GM18870 (cell line): ENCODE measurements at regions not wholly inside any gene's neighbourhood (a gene's known extent, or its start where the extent isn't known, plus 50 kb on each side); places are given as distances from the start of the nearest gene placed in this dataset.
"Not testable (repeated sequence)": the region's sequence is repeated elsewhere in the genome, so short reads cannot be mapped to it uniquely, and the experiment has no call there.

Source experiments
- ATAC-seq: cut with Tn5 transposase; IDR thresholded peaks from one replicate; pipeline ENCODE4 v1.9.1; 2021; ENCODE audit warnings: moderate library complexity; ENCODE audit not compliant: unreplicated experiment

GRCh38 chr12:83660727-83661358 is 974.1 kb downstream of the TMTC2 start:
- ATAC-seq = no peak

- ATAC-seq = no peak
Observed at GRCh38 chr12:83659321-83659720, 972.6 kb downstream of the TMTC2 start.

DNA sequence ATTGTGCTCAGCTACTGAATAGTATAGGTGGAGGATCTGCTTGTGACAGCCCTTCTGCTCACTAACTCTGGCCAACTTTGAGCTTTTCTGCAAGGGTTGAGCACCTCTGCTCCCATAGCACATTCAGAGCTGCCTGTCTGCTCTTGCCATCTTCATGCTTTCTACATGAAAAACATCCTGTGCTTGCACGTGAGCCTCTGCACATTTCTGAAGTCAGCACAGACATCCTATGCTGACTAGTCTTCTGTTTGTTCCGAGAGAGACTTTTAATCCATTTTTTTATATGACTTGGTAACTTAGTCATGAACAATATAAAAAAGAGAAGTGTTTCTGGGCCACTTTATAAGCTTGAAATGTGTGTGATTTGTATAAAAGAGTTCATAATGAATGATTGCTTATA is 969.3 kb downstream of the TMTC2 start:
- no peak for ATAC-seq

DNA sequence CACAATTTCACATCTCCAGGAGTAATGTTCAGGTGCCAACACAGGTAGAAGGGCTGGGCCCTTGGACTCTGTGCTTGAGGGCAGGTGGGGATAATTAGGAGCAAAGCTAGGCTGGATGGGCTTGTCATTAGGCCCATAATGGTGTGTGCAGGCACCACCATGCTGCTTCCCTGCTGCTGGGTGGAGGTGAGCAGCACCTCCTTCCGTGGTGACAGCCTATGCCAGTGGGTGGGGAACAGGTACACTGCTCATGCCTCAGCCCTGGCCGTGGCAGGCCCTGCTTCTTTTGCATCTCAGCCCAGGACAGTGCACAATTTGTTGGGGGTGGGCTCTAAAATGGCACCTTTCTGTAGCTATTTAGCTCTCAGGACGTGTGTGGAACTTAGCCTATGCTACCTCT is 955.5 kb downstream of the TMTC2 start:
- ATAC-seq = no peak

DNA sequence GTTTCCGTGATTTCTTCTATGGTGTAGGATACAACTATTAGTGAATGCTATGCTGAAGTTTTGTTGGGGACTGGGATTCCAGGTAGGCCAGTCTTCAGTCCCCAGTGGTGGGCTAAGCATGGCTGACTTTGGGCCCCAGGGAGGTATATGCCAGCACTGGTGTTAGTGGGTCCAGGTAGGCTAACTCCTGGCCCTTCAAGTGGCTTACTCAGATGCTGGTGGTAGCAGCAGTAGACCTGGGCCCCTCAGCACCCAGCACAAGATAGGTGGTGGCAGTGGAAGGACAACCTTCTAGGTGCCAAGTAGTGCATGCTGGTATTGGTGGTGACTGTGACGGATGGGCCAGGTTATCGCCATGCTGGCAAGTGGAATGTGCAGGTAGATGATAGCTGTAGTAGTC is 955.1 kb downstream of the TMTC2 start:
- ATAC-seq = no peak

GRCh38 chr12:83634726-83635267 is 948.1 kb downstream of the TMTC2 start:
- ATAC-seq = no peak

GRCh38 chr12:83630526-83630925 is 943.8 kb downstream of the TMTC2 start:
- ATAC-seq = no peak

GRCh38 chr12:83629931-83630330 is 943.2 kb downstream of the TMTC2 start:
- ATAC-seq = no peak

GRCh38 chr12:83622205-83622604 is 935.5 kb downstream of the TMTC2 start:
- no peak for ATAC-seq

- no peak for ATAC-seq
Observed at GRCh38 chr12:83619973-83620372, 933.3 kb downstream of the TMTC2 start.

GRCh38 chr12:83615152-83615551 is 928.4 kb downstream of the TMTC2 start:
- no peak for ATAC-seq

DNA sequence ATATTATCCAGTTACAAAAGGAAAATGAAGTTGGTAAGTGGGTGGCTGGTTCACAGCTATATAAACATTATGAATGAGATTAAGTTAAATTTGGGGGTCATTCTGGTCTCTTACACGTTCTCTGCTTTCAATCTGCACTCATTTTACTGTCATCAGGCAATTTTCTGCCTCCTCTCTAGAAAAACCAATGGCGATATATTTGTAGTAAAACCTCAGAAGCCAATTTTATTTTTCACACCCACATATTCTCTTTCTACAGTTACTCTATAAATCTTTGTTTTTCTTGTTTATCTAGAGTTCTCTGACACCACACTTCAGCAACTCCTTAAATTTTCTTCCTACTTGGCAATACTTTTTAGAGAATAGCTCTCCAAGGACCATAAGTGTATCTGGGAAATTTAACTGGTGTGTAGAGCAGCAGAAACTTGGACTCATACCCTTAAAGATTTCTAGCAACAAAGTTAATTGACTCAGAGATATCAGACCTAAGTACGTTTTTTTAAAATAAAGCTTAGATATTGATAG is 926.9 kb downstream of the TMTC2 start:
- ATAC-seq = no peak

DNA sequence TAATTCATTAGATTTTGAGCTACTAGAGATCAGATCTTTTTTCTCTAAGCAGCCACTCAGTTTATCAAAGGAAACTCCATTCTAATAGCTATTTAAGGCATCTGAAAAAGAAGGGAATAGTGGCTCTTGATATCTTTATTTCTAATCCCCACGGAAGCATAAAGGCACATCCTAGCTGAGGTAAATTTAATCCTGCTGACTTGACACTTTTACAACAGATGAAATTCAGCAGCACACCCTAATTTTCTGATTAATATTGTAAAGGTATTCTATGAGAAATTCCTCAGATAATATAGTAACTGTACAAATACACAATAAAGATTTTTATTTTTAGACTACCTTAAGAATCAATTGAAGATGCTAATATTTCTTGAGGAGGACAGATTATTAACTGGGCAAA is 916.4 kb downstream of the TMTC2 start:
- no peak for ATAC-seq

GRCh38 chr12:83575326-83575725 is 888.6 kb downstream of the TMTC2 start:
- ATAC-seq = no peak

DNA sequence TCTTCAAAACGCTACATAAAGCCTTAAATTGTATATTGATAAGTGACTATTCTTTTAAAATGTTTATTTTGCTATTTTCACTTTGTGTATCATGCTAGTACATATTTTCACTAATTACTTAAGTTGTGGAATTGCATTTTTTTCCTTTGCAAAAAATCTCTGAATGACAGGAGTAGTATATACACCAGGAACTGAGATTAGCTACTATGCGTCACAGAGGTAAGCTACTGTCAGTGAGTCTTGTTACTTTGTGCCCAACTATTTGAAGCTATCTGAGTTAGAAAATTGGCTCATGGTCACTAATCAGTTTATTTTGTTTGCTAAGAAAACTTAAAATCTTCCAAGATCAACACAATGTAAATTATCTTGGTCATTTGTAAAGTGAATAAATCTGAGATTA is 887.4 kb downstream of the TMTC2 start:
- ATAC-seq = no peak

DNA sequence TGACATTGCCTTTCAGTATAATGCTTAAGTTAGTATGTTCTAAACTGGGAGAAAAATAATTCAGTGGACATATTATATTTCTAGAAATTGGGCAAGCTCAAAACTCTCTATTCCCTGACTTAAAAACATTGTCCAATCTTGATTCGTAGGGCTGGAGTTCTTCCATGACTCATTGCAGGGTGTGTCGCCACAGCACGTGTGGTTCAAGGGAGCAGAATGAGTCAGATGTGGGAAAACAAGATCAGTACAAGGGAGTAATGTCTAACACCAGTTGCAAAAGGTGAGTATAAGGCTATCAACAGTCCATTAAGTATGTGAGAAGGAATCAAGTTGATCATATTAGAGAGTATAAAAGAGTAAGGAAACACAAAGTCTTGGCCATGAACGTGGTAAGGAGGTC is 887.0 kb downstream of the TMTC2 start:
- no peak for ATAC-seq

GRCh38 chr12:83559650-83560049 is 872.9 kb downstream of the TMTC2 start:
- no peak for ATAC-seq

GRCh38 chr12:83556040-83556439 is 869.3 kb downstream of the TMTC2 start:
- ATAC-seq = not testable (repeated sequence)

DNA sequence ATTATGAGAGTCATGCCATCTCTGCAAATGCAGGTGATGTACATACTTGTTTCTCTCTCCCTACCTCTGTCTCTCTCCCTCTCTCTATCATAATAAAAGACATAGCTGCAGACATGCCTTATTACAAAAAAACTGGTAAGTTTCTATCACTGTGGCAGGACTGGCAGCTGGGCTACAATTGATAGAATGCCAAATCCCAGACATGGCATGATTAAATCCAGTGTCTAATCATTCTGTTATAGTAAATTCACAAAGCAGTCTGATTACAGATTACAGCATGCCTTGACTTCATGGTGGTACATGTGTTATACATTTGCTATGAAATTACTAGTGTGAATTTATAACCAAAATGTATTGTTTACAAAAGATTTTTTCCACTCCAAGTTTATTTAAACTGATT is 854.7 kb downstream of the TMTC2 start:
- no peak for ATAC-seq

DNA sequence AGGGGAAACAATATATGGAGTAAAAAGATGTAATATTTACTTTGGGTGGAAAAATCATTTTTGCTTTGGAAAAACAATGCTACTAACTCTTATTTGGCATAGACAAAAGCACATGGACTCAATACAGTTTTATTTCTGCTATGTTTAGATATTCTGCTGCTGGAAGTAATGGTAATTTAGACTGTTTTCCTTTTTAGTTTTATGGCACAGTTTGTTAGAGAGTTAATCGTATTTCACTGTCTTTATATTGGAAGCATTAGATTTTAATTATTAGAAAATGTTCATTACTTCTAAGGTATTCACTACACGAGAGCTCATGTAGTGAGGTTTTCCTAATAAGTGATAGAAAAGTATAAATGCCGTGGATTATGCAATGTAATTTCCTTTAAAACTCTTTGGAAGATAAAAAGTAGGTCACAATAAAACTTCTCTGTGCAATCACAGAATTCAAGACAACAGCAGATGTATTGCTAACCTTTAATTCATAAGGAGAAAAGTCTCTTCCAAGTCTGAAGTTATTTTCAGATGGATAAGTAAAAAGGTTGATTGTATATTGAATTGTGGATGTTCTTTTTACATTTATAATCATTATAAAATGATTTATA is 851.8 kb downstream of the TMTC2 start:
- no peak for ATAC-seq

DNA sequence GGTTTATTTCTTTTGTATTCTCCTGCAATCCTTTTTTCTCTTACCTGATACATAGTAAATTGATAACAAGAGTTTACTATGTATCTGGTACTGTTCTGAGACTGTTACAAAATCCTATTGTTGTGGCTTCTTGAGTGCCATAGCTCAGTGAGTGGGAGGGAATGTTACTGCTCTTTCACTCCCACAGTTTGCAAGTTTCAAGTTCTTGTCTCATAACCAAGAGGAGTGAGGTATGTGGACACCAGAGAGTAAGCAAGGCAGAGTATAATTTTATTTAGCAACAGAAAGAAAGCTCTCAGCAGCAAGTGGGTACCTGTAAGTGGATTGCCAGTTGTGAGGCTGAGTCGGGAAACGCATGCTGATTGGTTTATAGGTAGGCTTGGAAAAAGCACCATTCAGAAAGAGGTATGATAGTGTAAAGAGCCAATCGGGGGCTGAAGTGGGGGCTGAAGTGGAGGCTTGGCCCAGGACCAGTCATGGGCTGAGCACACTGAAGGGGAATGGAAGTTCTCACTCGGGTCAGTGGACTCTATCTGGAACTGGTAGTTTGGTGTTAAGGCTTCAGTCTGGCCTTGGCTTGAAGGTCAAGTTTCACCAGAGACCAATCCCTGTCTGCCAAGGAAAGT is 850.8 kb downstream of the TMTC2 start:
- no peak for ATAC-seq

DNA sequence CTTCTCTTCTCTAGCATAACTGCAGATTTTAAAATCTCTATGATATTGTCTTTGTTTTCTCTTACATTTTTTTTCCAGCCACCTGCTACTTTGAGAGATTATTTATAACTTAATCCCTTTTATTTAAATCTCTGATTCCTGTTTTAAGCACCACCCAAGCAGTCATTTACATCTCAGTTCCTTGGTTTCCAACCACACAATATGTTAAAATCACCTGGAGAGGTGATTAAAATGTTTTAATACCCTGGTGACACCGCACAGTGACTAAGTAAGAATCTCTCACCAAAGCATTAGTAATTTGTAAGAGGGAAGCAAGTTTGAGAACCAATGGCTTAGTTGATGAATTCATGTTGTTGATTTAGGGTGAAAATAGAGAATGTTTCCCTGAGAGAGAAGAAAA is 849.8 kb downstream of the TMTC2 start:
- no peak for ATAC-seq
